H1 (cell line): ENCODE measurements at regions not wholly inside any gene's neighbourhood (a gene's known extent, or its start where the extent isn't known, plus 50 kb on each side); places are given as distances from the start of the nearest gene placed in this dataset.

ENCODE experiments used
- CTCF ChIA-PET: fragments of 300-600 bp; sonication (Branson Sonifier 250); formaldehyde crosslinking; loops from one replicate; lab custom pipeline; 2021; ENCODE audit not compliant: partially characterized antibody; lab: Charles Lee
- POLR2A ChIA-PET: fragments of 300-600 bp; sonication (Branson Sonifier 250); formaldehyde crosslinking; loops from one replicate; lab custom pipeline; 2021; ENCODE audit warnings: inconsistent platforms; ENCODE audit not compliant: partially characterized antibody; lab: Charles Lee
- DNase-seq, 2 experiments: peaks; one replicate each; pipeline versions ENCODE4 v3.0.0 to v3.0.0-alpha.2; 2010 to 2022; ENCODE audit warnings: low spot score in 2 of 2, low read depth in 1 of 2, mixed read lengths in 1 of 2
- FAIRE-seq: peaks from 2 replicates; lab custom pipeline; 2011; peaks lifted over from hg19 to GRCh38; lab: Jason Lieb, UNC
- H2AFZ ChIP-seq: 2 replicates; pipeline ENCODE4 v1.8.1; 2012; ENCODE audit warnings: low read length, inconsistent platforms
- H2AK5ac ChIP-seq: 2 replicates; pipeline ENCODE4 v1.6.1; 2013; ENCODE audit warnings: low read depth, low read length
- H2BK120ac ChIP-seq: replicated peaks from 2 replicates; pipeline ENCODE3; 2013; ENCODE audit warnings: low read depth, low read length, inconsistent platforms
- H2BK12ac ChIP-seq: 2 replicates; pipeline ENCODE4 v1.6.1; 2013; ENCODE audit warnings: low read depth, low read length
- H2BK15ac ChIP-seq: 2 replicates; pipeline ENCODE4 v1.6.1; 2013; ENCODE audit warnings: low read length
- H2BK20ac ChIP-seq: 2 replicates; pipeline ENCODE4 v1.6.1; 2013; ENCODE audit warnings: low read length
- H2BK5ac ChIP-seq: 2 replicates; pipeline ENCODE4 v1.6.1; 2013; ENCODE audit warnings: low read depth, low read length
- H3K14ac ChIP-seq: 2 replicates; pipeline ENCODE4 v1.6.1; 2013; ENCODE audit warnings: inconsistent platforms; ENCODE audit not compliant: insufficient read length
- H3K18ac ChIP-seq: 2 replicates; pipeline ENCODE4 v1.6.1; 2013; ENCODE audit warnings: low read length; ENCODE audit errors: extremely low read depth
- H3K23ac ChIP-seq: 2 replicates; pipeline ENCODE4 v1.6.1; 2013; ENCODE audit warnings: inconsistent platforms; ENCODE audit not compliant: insufficient read length
- H3K23me2 ChIP-seq: 2 replicates; pipeline ENCODE4 v1.6.1; 2013; ENCODE audit warnings: low read depth, low read length
- H3K27ac ChIP-seq: 2 replicates; pipeline ENCODE4 v1.6.1; 2011; ENCODE audit warnings: low read depth, low read length, inconsistent platforms
- H3K27me3 ChIP-seq, 4 experiments: replicated peaks in 1 of 4; 1 replicate in 1 of 4; 2 replicates in 3 of 4; pipeline versions ENCODE4 v1.6.1 to v1.8.1; 2011 to 2013; ENCODE audit warnings: low read length in 3 of 4, mild to moderate bottlenecking in 3 of 4, inconsistent platforms in 2 of 4, mixed read lengths in 2 of 4, moderate library complexity in 1 of 4; ENCODE audit not compliant: control insufficient read depth in 3 of 4, insufficient read depth in 3 of 4; ENCODE audit errors: extremely low read depth in 1 of 4
- H3K36me3 ChIP-seq, 4 experiments: 2 replicates each; pipeline versions ENCODE4 v1.6.1 to v1.8.1; 2011 to 2013; ENCODE audit warnings: mild to moderate bottlenecking in 4 of 4, low read length in 3 of 4, moderate library complexity in 2 of 4, control low read depth in 1 of 4, inconsistent platforms in 1 of 4; ENCODE audit not compliant: insufficient read depth in 4 of 4, control insufficient read depth in 2 of 4
- H3K4ac ChIP-seq: replicated peaks from 2 replicates; pipeline ENCODE3; 2013; ENCODE audit warnings: low read length, low read depth, mixed read lengths, inconsistent platforms; ENCODE audit not compliant: insufficient read length
- H3K4me1 ChIP-seq, 4 experiments: replicated peaks in 1 of 4; 1 replicate in 1 of 4; 2 replicates in 3 of 4; pipeline versions ENCODE4 v1.6.1 to v1.8.1; 2011 to 2013; ENCODE audit warnings: low read length in 3 of 4, inconsistent platforms in 2 of 4, mixed read lengths in 1 of 4; ENCODE audit not compliant: insufficient read depth in 4 of 4, control insufficient read depth in 3 of 4
- H3K4me2 ChIP-seq, 2 experiments: 2 replicates each; pipeline versions ENCODE4 v1.6.1 to v1.8.1; 2011 to 2013; ENCODE audit warnings: low read depth in 2 of 2, low read length in 2 of 2, control low read depth in 1 of 2, inconsistent platforms in 1 of 2, mild to moderate bottlenecking in 1 of 2; ENCODE audit not compliant: insufficient read depth in 1 of 2
- H3K4me3 ChIP-seq, 4 experiments: fragments of 200-600, 300-600 bp in 1 of 4; sonication (generic), shearing (Covaris generic), sonication (Bioruptor Twin) in 1 of 4; 2 replicates each; pipeline versions ENCODE4 v1.5.1 to v1.8.1; 2011 to 2016; ENCODE audit warnings: low read length in 4 of 4, low read depth in 3 of 4, control low read depth in 2 of 4, inconsistent platforms in 2 of 4, mild to moderate bottlenecking in 2 of 4, mixed read lengths in 1 of 4, moderate library complexity in 1 of 4; ENCODE audit not compliant: insufficient read depth in 2 of 4; ENCODE audit errors: extremely low read depth in 1 of 4
- H3K56ac ChIP-seq: replicated peaks from 2 replicates; pipeline ENCODE3; 2013; ENCODE audit warnings: low read depth, mild to moderate bottlenecking, mixed read lengths, low read length, inconsistent platforms; ENCODE audit not compliant: insufficient read length
- H3K79me1 ChIP-seq: 2 replicates; pipeline ENCODE4 v1.6.1; 2013; ENCODE audit warnings: low read depth, low read length, control low read depth
- H3K79me2 ChIP-seq, 2 experiments: 2 replicates each; pipeline versions ENCODE4 v1.6.1 to v1.8.1; 2012 to 2013; ENCODE audit warnings: low read length in 2 of 2, mild to moderate bottlenecking in 2 of 2, inconsistent platforms in 1 of 2; ENCODE audit not compliant: insufficient read depth in 2 of 2, control insufficient read depth in 1 of 2
- H3K9ac ChIP-seq, 4 experiments: replicated peaks in 1 of 4; 1 replicate in 1 of 4; 2 replicates in 3 of 4; pipeline versions ENCODE4 v1.6.1 to v1.8.1; 2011 to 2013; ENCODE audit warnings: low read depth in 3 of 4, low read length in 3 of 4, control low read depth in 2 of 4, mild to moderate bottlenecking in 2 of 4, moderate library complexity in 2 of 4, inconsistent platforms in 1 of 4; ENCODE audit errors: extremely low read depth in 1 of 4
- H3K9me3 ChIP-seq, 2 experiments: 2 replicates each; pipeline versions ENCODE4 v1.6.1 to v1.8.1; 2012 to 2013; ENCODE audit warnings: mild to moderate bottlenecking in 2 of 2, moderate library complexity in 2 of 2, control low read depth in 1 of 2, inconsistent platforms in 1 of 2, low read depth in 1 of 2, low read length in 1 of 2, mixed read lengths in 1 of 2; ENCODE audit not compliant: insufficient read depth in 2 of 2
- H4K20me1 ChIP-seq, 2 experiments: replicated peaks in 1 of 2; 2 replicates each; pipeline versions ENCODE3 to v1.8.1; 2011 to 2013; ENCODE audit warnings: inconsistent platforms in 2 of 2, low read length in 2 of 2, mild to moderate bottlenecking in 1 of 2; ENCODE audit not compliant: insufficient read depth in 2 of 2, control insufficient read depth in 1 of 2
- H4K5ac ChIP-seq: 2 replicates; pipeline ENCODE4 v1.6.1; 2013; ENCODE audit warnings: low read length, low read depth, mixed read lengths, inconsistent platforms; ENCODE audit not compliant: insufficient read length
- H4K8ac ChIP-seq: 2 replicates; pipeline ENCODE4 v1.8.0; 2013; ENCODE audit warnings: mild to moderate bottlenecking, moderate library complexity, low read length, inconsistent platforms; ENCODE audit not compliant: insufficient read depth; ENCODE audit errors: extremely low read depth
- H4K91ac ChIP-seq: replicated peaks from 2 replicates; pipeline ENCODE3; 2013; ENCODE audit warnings: low read length, mixed read lengths, inconsistent platforms; ENCODE audit not compliant: insufficient read length
- CEBPB ChIP-seq: IDR thresholded peaks from 2 replicates; pipeline ENCODE4 v1.6.1; 2012; ENCODE audit warnings: low read depth, low read length
- WGBS, 2 experiments: shearing (Covaris generic) in 1 of 2; methylation state at CpG; one replicate each; pipeline versions ENCODE4 v1.1.6 to v1.1.7; 2013 to 2015; ENCODE audit warnings: low lambda C conversion rate in 2 of 2, mixed read lengths in 2 of 2, inconsistent platforms in 1 of 2, low coverage in 1 of 2, missing lambda C conversion rate in 1 of 2; ENCODE audit not compliant: insufficient replicate concordance in 2 of 2, insufficient coverage in 1 of 2, insufficient read length in 1 of 2; ENCODE audit errors: extremely low coverage in 1 of 2, missing lambda C conversion rate in 1 of 2; 5-methylcytosine and 5-hydroxymethylcytosine counted together

DNA sequence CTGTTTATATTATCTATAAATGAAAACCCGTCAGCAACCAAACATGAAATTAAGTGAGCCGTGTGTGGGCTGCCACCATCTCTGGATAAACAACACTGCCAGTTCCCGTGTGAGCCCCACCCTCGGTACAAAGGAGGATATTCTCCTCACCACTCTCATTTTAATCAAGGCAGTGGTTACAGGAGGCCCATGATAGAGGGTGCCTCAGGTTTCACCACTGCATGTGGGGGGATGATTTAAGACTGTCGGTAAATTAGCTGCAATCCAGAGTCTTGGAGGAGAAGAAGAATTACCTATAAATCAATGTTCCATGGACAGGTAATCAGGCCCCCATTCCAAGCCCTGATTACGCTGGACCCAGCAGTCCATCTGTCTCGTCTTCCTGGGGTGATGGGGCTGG is 361.6 kb upstream of the SULF2 start:
- no peak overlapping the region for H2BK15ac ChIP-seq
- H3K14ac ChIP-seq: no peak overlapping the region
- no peaks in the 10 kb centered on the region for H3K36me3 ChIP-seq
- H3K4me3 ChIP-seq: no peak overlapping the region
- H3K4me1 ChIP-seq: peaks cover 0 to 3% (median under 1%) of the 10 kb centered on the region in 4 experiments; a peak in 3 of 7 replicates
- H3K23me2 ChIP-seq: no peaks in the 10 kb centered on the region
- no peak overlapping the region for H4K5ac ChIP-seq
- no peaks in the 10 kb centered on the region for H3K27me3 ChIP-seq
- no peak for FAIRE-seq
- H3K56ac ChIP-seq: no peak overlapping the region
- no peaks in the 10 kb centered on the region for H4K20me1 ChIP-seq
- no peak overlapping the region for H2BK120ac ChIP-seq
- H3K79me1 ChIP-seq: no peaks in the 10 kb centered on the region
- H3K27ac ChIP-seq: no peak overlapping the region
- no peaks in the 10 kb centered on the region for H3K79me2 ChIP-seq
- no peak overlapping the region for H2AK5ac ChIP-seq
- no peak overlapping the region for H4K91ac ChIP-seq
- H2BK12ac ChIP-seq: no peak overlapping the region
- H3K4me2 ChIP-seq: no peak overlapping the region
- H3K18ac ChIP-seq: no peak overlapping the region
- H3K9ac ChIP-seq: no peak overlapping the region
- ChIA-PET POLR2A (no interaction called here), CTCF (interaction anchor here (0.6 to 1.0 kb wide), 2 partner anchors 12 to 91 kb away, joined by 3 to 4 read pairs; no protein-coding TSS in a partner anchor)
- TF ChIP-seq CEBPB: no peak
- no peak overlapping the region for H4K8ac ChIP-seq
- no peak overlapping the region for H3K4ac ChIP-seq
- H2AFZ ChIP-seq: no peak overlapping the region
- H3K9me3 ChIP-seq: no peaks in the 10 kb centered on the region
- H2BK20ac ChIP-seq: no peak overlapping the region
- no peak for DNase-seq
- 88% methylated on average over 7 of the region's 7 CpGs; no CpG with 5 or more reads in 1 of the 2 experiments for WGBS, 2 experiments
- H2BK5ac ChIP-seq: no peak overlapping the region
- no peak overlapping the region for H3K23ac ChIP-seq
